ENCODE measurements at regions not wholly inside any gene's neighbourhood (a gene's known extent, or its start where the extent isn't known, plus 50 kb on each side); places are given as distances from the start of the nearest gene placed in this dataset.

DNA sequence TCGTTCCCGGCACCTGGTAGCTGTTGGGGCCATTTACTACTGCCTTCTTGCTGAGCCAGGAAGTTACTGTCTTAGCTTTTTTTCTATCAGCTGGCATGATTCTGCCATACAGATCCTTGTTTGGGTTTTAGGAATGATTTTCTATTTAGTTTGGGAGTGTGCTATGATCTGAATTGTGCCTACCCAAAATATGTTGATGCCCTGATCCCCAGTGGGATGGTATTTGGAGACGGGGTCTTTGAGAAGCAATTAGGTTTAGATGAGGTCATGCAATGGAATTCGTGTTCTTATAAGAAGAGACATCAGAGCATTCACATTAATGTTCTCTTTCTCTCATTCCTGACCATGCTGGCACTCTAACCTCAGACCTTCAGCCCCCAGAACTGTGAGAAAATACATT, 59.4 kb upstream of the HS3ST2 start:
- TF ChIP-seq, protein P1, sequence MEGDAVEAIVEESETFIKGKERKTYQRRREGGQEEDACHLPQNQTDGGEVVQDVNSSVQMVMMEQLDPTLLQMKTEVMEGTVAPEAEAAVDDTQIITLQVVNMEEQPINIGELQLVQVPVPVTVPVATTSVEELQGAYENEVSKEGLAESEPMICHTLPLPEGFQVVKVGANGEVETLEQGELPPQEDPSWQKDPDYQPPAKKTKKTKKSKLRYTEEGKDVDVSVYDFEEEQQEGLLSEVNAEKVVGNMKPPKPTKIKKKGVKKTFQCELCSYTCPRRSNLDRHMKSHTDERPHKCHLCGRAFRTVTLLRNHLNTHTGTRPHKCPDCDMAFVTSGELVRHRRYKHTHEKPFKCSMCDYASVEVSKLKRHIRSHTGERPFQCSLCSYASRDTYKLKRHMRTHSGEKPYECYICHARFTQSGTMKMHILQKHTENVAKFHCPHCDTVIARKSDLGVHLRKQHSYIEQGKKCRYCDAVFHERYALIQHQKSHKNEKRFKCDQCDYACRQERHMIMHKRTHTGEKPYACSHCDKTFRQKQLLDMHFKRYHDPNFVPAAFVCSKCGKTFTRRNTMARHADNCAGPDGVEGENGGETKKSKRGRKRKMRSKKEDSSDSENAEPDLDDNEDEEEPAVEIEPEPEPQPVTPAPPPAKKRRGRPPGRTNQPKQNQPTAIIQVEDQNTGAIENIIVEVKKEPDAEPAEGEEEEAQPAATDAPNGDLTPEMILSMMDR (IDR thresholded peaks at IDR 0.05) = no peak
- TF ChIP-seq POLR2A (IDR thresholded peaks at IDR 0.05) = no peak
